ENCODE measurements at regions not wholly inside any gene's neighbourhood (a gene's known extent, or its start where the extent isn't known, plus 50 kb on each side); places are given as distances from the start of the nearest gene placed in this dataset.

DNA sequence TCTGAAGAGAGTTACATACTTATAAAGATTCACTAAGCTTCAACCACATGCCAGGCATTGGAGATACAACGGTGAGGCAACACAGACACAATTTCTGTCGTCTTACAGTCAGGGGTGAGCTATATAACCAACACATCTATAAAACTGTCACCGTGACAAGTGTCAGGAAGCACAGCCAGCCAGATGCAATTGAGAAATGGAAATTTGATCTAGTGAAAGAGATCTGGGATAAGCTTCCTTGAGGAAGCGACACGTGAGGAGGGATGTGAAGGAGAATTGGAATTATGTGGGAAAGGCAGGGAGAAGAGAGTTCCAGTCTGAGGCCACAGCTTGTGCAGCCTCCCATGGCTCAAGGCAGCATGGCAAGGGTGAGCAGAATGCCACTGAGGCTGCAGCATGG, 50.9 kb upstream of the ZNF354B start:
- POLR2A ChIA-PET, result no interaction called here

DNA sequence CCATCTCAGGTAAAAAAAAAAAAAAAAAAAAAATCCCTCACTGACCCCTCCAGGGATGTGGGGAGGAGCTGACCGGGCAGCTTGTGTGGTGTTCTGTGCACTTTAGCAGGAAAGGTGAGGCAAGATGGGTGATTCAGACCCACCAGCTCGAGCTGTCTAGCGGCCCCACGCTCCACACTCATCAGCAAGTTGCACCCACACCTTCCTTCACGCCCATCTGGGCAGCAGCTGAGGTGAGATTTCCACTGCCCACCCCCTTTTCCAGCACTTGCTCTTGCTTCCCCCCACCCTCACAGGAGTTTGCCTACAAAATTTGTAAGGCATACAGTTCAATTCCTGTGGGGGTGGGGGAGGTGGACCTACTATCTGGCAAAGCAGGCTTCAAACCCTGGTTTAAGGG, 58.7 kb upstream of the ZNF354B start:
- peaks cover 7% of the 10 kb centered on the region for H3K9me3 Mint-ChIP-seq
- H3K27me3 Mint-ChIP-seq, result no peaks in the 10 kb centered on the region
- no peaks in the 10 kb centered on the region for H3K4me1 Mint-ChIP-seq
- H3K4me3 Mint-ChIP-seq, result no peak overlapping the region
- H3K36me3 Mint-ChIP-seq (ENCODE audit: low read depth), result no peaks in the 10 kb centered on the region
- H3K27ac Mint-ChIP-seq, result no peak overlapping the region
- ChIA-PET CTCF (no interaction called here), POLR2A (no interaction called here)
- no peak for DNase-seq

More for the DNA sequence above, 50.9 kb upstream of the ZNF354B start:
- H3K4me3 Mint-ChIP-seq, result no peak overlapping the region
- H3K36me3 Mint-ChIP-seq (ENCODE audit: low read depth), result no peaks in the 10 kb centered on the region
- H3K27ac Mint-ChIP-seq, result no peak overlapping the region
- H3K4me1 Mint-ChIP-seq, result no peaks in the 10 kb centered on the region
- no peaks in the 10 kb centered on the region for H3K9me3 Mint-ChIP-seq
- CTCF ChIA-PET, result no interaction called here
- DNase-seq, result no peak
- H3K27me3 Mint-ChIP-seq, result no peaks in the 10 kb centered on the region

DNA sequence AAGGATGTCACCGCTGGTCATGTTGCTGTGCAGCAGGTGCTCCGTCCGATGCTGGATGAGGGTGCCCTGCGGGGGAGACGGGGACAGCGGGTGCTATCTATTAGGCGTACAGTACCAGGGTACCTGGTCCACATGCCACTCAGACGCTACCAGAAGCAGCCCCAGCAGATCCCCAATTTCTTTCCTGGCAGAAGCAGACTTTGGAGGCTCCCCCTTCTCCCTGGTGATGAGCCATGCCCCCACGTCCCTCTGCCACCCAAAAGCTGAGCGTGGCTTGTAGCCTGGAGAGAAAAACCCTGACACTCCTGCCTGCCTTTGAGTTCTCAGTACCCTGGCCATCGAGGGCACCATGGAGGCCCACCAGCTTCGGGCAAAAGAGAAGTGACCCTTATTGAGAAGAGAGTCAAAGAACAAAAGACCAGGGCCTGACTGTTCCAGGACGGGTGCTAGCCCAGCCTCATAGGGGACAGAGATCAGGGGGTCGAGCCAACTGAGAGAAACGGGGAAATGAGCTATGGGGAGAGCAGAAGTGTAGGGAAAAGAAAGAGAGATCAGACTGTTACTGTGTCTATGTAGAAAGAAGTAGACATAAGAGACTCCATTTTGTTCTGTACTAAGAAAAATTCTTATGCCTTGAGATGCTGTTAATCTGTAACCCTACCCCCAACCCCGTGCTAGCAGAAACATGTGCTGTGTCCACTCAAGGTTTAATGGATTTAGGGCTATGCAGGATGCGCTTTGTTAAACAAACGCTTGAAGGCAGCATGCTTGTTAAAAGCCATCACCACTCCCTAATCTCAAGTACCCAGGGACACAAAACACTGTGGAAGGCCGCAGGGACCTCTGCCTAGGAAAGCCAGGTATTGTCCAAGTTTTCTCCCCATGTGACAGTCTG, 62.0 kb upstream of the ZNF354B start:
- no peaks in the 10 kb centered on the region for H3K4me1 Mint-ChIP-seq
- no peaks in the 10 kb centered on the region for H3K27me3 Mint-ChIP-seq
- ChIA-PET CTCF (no interaction called here), POLR2A (no interaction called here)
- H3K27ac Mint-ChIP-seq, result no peak overlapping the region
- H3K36me3 Mint-ChIP-seq (ENCODE audit: low read depth), result no peaks in the 10 kb centered on the region
- H3K9me3 Mint-ChIP-seq, result peaks cover 10% of the 10 kb centered on the region
- no peak for DNase-seq
- no peak overlapping the region for H3K4me3 Mint-ChIP-seq

DNA sequence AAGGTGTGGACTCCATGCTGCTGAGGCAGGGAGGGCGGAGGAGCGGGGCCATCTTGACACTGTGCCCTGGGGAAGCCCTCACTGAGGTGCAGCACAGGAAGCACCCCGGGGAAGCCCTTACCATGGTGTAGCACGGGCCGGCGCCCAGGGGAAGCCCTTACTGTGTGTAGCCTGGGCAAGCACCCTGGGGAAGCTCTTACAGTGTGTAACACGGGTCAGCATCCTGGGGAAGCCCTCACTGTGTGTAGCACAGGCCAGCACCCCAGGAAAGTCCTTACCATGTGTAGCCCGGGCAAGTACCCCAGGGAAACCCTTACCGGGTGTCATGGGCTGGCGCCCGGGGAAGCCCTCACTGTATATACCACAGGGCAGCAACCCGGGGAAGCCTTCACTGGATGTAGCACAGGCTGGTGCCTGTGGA, 62.6 kb upstream of the ZNF354B start:
- H3K27ac Mint-ChIP-seq, result no peak overlapping the region
- no peaks in the 10 kb centered on the region for H3K4me1 Mint-ChIP-seq
- ChIA-PET CTCF (no interaction called here), POLR2A (no interaction called here)
- no peaks in the 10 kb centered on the region for H3K36me3 Mint-ChIP-seq (ENCODE audit: low read depth)
- no peak overlapping the region for H3K4me3 Mint-ChIP-seq
- H3K9me3 Mint-ChIP-seq, result peaks cover 10% of the 10 kb centered on the region
- no peak for DNase-seq
- H3K27me3 Mint-ChIP-seq, result no peaks in the 10 kb centered on the region

DNA sequence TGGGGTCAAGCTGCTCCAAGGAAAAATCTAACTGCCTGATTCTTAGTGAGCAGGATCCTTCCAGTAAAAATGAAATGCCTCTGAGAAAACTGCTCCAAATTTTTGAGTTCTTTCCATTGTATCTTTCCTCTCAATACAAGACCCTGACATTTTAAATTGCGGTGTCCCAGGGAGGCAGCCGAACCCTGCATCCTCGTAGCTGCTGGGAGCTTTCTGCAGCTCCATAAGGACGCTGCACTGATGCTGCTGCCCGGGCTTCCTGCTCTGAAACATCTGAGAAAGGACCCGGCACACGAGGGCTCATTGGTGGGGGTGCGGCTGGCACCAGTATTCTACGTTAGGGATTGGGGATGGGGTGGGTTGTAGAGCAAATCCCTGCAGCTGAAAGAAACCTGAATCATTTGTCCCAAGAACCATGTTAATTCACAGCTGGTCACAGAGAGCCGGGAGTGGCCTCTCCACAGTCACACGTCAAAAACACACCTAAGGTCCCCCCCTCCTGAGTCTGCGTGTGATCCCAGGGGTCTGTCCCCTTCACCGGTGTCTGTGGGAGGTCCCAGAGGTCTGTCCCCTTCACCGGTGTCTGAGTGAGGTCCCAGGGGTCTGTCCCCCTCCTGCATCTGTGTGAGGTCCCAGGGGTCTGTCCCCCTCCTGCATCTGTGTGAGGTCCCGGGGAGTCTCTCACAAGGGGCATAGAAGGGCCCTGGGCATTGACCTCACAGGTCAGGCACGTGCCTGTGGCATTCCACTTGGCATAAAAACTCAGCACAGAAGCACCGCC, 63.4 kb upstream of the ZNF354B start:
- H3K4me3 Mint-ChIP-seq, result no peak overlapping the region
- no peaks in the 10 kb centered on the region for H3K27me3 Mint-ChIP-seq
- peaks cover 6% of the 10 kb centered on the region for H3K9me3 Mint-ChIP-seq
- ChIA-PET POLR2A (no interaction called here), CTCF (interaction anchor here (0.6 kb wide), 1 partner anchor 66 kb away, joined by 3 read pairs; no protein-coding TSS in a partner anchor)
- no peak overlapping the region for H3K27ac Mint-ChIP-seq
- no peaks in the 10 kb centered on the region for H3K4me1 Mint-ChIP-seq
- no peak for DNase-seq
- no peaks in the 10 kb centered on the region for H3K36me3 Mint-ChIP-seq (ENCODE audit: low read depth)

DNA sequence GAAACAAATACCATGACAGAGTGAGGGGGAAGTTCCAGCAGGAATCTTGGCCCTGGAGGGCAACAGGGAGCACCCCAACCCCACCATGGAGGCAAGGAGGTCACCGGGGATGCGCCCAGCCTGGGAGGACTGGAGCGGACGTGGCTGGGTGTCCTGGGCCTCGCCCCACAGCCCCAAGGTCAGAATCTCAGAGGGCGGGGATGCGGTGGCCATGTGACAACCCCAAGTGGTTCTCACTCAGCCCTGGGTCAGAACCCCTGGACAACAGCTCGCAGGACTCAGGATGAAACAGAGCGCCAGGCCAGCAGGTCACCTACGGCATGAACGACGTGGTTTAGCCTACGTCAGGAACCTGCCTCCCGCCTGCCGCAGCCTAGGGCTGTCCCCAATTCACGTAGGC, 64.0 kb upstream of the ZNF354A start:
- ChIA-PET CTCF (no interaction called here), POLR2A (no interaction called here)
- no peaks in the 10 kb centered on the region for H3K27me3 Mint-ChIP-seq
- H3K4me3 Mint-ChIP-seq, result no peak overlapping the region
- no peaks in the 10 kb centered on the region for H3K36me3 Mint-ChIP-seq (ENCODE audit: low read depth)
- H3K4me1 Mint-ChIP-seq, result no peaks in the 10 kb centered on the region
- DNase-seq, result no peak
- peaks cover 12% of the 10 kb centered on the region for H3K9me3 Mint-ChIP-seq
- H3K27ac Mint-ChIP-seq, result no peak overlapping the region

DNA sequence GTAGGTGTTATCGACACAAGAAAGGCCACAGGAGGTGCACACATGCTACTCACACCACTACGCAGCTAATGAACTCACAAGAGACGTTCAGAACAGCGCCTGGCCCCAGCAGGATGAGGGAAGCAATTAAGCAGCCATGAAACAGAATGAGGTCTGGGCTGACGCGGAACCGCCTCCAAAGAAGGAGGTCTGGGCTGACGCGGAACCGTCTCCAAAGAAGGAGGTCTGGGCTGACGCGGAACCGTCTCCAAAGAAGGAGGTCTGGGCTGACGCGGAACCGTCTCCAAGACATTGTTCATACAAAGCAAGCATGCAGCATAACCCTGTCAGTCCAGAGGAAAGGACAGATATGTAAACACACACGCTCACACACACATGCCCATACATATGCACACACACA, 63.2 kb upstream of the ZNF354A start:
- POLR2A ChIA-PET, result no interaction called here
- Mint-ChIP-seq H3K36me3 (ENCODE audit: low read depth) (no peaks in the 10 kb centered on the region), H3K27me3 (no peaks in the 10 kb centered on the region), H3K4me3 (no peak overlapping the region), H3K9me3 (peaks cover 13% of the 10 kb centered on the region), H3K27ac (no peak overlapping the region), H3K4me1 (no peaks in the 10 kb centered on the region)
- DNase-seq, result no peak
- CTCF ChIA-PET, result no interaction called here

DNA sequence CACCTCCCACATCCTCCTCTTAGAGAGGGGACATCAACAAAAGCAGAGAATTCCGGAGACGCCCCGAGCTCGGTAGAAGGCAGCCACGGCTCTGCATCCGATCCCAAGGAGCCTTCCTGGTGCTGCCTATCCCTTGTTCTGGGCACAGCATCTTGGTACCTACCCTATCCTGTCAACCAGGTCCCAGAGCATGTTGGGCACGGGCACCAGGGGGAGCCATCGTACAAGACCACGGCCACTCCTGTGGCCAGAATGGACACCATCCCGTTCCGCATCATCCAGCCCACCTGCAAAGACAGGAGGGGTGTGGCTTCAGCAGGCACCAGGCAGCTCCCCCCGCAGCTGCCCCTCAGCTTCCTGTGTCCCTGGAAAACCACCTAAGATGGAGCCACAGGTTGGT, 62.7 kb upstream of the ZNF354A start:
- ChIA-PET CTCF (no interaction called here), POLR2A (no interaction called here)
- no peaks in the 10 kb centered on the region for H3K27me3 Mint-ChIP-seq
- no peak overlapping the region for H3K4me3 Mint-ChIP-seq
- H3K27ac Mint-ChIP-seq, result no peak overlapping the region
- H3K4me1 Mint-ChIP-seq, result no peaks in the 10 kb centered on the region
- peaks cover 13% of the 10 kb centered on the region for H3K9me3 Mint-ChIP-seq
- H3K36me3 Mint-ChIP-seq (ENCODE audit: low read depth), result no peaks in the 10 kb centered on the region
- DNase-seq, result no peak

DNA sequence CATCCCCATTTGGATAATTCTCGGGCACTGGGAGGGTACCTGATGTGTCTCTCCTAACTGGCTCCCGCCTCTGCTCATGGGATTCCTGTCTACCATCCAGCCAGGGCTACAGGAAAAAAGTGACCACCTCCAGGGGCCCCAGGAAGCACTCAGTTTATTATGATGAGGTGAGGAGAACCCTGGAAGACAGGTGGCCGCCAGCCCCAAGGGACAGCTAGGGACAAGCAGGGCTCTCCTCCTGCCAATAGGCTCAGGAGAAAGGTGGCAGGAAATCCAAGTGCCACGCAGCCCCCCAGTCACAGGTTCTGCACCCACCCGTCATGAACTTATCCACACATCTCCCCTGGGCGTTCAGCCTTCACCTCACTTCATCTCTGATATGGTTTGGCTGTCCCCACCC, 61.5 kb upstream of the ZNF354A start:
- CTCF ChIA-PET, result no interaction called here
- H3K36me3 Mint-ChIP-seq (ENCODE audit: low read depth), result no peaks in the 10 kb centered on the region
- no peaks in the 10 kb centered on the region for H3K4me1 Mint-ChIP-seq
- H3K27me3 Mint-ChIP-seq, result no peaks in the 10 kb centered on the region
- peaks cover 13% of the 10 kb centered on the region for H3K9me3 Mint-ChIP-seq
- H3K27ac Mint-ChIP-seq, result no peak overlapping the region
- POLR2A ChIA-PET, result no interaction called here
- H3K4me3 Mint-ChIP-seq, result no peak overlapping the region
- no peak for DNase-seq

DNA sequence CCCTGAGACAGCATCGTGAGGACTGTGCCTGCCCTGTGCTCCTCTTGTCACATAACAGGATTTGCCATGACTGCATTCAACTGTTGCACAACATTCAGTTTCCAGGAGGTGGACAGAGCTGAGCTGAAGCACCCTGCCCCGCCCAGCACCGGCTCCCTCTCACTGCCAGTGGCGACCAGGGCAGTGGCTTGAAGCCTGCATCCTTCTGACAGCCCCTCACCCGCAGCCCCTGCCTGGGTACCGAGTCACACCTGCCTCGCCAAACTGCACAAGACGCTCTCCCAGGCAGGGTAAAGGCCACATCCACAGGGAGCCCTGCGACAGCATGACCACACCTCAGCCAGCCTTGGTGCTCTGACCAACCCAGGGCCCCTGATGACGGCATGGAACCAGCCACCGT, 59.9 kb upstream of the ZNF354A start:
- Mint-ChIP-seq H3K4me1 (no peaks in the 10 kb centered on the region), H3K9me3 (peaks cover 13% of the 10 kb centered on the region), H3K4me3 (no peak overlapping the region), H3K36me3 (ENCODE audit: low read depth) (no peaks in the 10 kb centered on the region), H3K27me3 (no peaks in the 10 kb centered on the region), H3K27ac (no peak overlapping the region)
- CTCF ChIA-PET, result no interaction called here
- POLR2A ChIA-PET, result no interaction called here
- DNase-seq, result no peak

DNA sequence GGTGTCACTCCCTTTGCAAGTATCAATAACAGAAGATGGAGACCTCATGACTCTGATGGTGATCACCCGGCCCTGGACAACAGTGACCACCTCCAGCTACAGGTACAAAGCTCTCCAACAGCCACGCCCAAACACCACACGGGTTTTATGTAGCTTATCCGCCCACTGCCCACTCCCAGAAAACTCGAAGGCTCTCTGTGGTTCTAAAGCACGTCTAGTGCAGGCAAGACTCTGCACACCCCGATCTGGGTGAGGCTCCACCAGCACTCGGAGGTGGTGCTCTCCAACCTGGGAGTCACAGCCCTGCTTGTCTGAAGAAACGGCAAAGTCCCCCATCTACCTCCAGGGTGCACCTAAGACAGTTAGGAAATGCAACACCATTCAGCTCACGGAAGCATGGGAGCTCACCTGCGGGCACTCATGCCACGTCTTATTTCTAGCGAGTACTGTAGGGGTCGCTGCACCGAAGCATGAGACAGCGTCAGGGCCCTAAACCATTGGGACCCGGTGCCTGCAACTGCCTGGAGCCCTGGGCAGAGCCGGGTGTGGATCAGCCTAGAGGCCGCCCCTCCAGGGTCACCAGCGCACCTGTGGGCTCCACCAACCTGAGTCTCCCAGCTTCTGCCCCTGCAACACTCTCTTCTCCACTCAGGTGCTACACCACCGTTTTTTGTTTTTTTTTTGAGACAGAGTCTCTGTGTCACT, 58.1 kb upstream of the ZNF354A start:
- Mint-ChIP-seq H3K4me3 (no peak overlapping the region), H3K27me3 (no peaks in the 10 kb centered on the region), H3K27ac (no peak overlapping the region), H3K4me1 (no peaks in the 10 kb centered on the region), H3K9me3 (peaks cover 12% of the 10 kb centered on the region), H3K36me3 (ENCODE audit: low read depth) (no peaks in the 10 kb centered on the region)
- no peak for DNase-seq
- CTCF ChIA-PET, result interaction anchor here (1.2 kb wide), 1 partner anchor 547 kb away, joined by 3 read pairs; no protein-coding TSS in a partner anchor
- POLR2A ChIA-PET, result no interaction called here

DNA sequence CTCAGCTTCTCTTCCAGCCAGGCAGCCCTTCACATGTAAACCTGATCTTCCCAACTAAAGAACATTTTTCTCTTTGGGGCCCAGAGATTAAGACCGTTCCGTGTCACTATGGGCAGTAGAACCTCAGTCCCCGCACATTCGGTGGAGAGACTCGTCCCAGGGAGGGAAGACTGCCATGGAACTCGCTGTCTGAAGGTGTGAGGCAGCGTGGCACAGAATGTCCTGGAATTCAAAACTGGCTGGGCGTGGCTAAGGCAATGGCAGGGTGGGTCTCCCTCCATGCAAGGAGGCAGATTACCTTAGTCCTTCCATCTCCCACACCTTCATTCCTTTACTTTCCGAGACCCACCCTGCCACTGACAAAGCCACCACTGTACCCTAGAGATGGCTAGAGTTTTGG, 57.4 kb upstream of the ZNF354A start:
- Mint-ChIP-seq H3K9me3 (peaks cover 11% of the 10 kb centered on the region), H3K4me1 (no peaks in the 10 kb centered on the region), H3K4me3 (no peak overlapping the region), H3K27me3 (no peaks in the 10 kb centered on the region), H3K36me3 (ENCODE audit: low read depth) (no peaks in the 10 kb centered on the region), H3K27ac (no peak overlapping the region)
- POLR2A ChIA-PET, result no interaction called here
- DNase-seq, result no peak
- CTCF ChIA-PET, result interaction anchor here (1.2 kb wide), 1 partner anchor 547 kb away, joined by 3 read pairs; no protein-coding TSS in a partner anchor

DNA sequence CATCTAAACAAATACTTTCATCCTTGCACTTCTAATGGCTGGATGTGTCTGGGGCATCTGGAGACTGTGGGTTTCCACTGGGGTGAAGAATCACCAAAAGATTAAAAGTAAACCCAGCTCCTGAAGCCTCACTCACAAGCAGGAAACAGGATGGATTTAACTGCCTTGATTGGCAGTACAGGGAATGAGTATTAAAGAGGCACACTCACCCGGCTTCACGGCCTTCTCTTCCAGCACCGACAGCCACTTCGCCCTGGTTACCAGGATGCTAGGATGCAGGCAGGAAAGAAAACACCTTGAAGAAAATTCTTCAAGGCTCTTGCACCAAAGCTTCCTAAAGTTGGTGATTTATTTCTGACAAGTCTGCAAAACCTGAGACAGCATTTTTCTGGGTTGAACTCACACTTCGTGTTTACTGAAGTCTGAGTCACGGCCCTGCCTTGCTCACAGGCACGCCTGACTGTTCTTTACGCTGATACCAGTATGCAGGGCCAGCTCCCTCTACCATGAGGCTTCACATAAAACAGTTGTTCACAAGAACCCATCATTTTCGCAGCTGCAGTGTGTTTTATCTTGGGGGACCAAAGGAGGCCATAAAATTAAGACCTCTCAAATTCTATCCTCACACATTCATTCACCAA, 56.5 kb upstream of the ZNF354A start:
- peaks cover 11% of the 10 kb centered on the region for H3K9me3 Mint-ChIP-seq
- H3K27ac Mint-ChIP-seq, result no peak overlapping the region

More for the DNA sequence above, 56.5 kb upstream of the ZNF354A start:
- CTCF ChIA-PET, result interaction anchor here (1.2 kb wide), 1 partner anchor 546 kb away, joined by 3 read pairs; no protein-coding TSS in a partner anchor
- POLR2A ChIA-PET, result no interaction called here
- DNase-seq, result no peak
- no peaks in the 10 kb centered on the region for H3K36me3 Mint-ChIP-seq (ENCODE audit: low read depth)
- no peaks in the 10 kb centered on the region for H3K27me3 Mint-ChIP-seq
- no peak overlapping the region for H3K4me3 Mint-ChIP-seq
- H3K4me1 Mint-ChIP-seq, result no peaks in the 10 kb centered on the region

Data from activated CD4-positive, alpha-beta memory T cell treated with anti-CD3 and anti-CD28 coated beads, Interleukin-2, amount 10 ng/mL, durations not matched to agents 7 days and 5 days (primary cell).